ENCODE measurements at regions not wholly inside any gene's neighbourhood (a gene's known extent, or its start where the extent isn't known, plus 50 kb on each side); places are given as distances from the start of the nearest gene placed in this dataset.

DNA sequence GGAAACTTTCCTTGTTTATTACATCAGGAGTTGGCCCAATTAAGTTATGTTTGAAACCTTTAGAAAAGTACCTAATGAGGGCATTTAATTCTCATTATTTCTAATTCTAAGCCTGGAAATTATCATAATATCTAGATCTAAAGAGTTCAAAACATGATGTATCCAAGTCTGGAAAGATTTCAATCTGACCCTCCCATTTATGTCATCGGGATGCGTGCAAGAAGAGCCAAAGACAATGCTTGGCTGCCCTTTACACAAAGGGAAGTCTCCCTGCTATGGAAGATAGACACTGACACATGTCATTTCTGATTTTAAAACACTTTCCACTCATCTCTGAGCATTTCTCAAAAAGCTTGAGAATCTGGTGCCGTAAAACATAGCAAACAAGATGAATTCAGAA lies 222.4 kb downstream of the ANTXR2 start:
- DNase-seq (ENCODE audit: low read depth): no peak
- TF ChIP-seq, protein P1, sequence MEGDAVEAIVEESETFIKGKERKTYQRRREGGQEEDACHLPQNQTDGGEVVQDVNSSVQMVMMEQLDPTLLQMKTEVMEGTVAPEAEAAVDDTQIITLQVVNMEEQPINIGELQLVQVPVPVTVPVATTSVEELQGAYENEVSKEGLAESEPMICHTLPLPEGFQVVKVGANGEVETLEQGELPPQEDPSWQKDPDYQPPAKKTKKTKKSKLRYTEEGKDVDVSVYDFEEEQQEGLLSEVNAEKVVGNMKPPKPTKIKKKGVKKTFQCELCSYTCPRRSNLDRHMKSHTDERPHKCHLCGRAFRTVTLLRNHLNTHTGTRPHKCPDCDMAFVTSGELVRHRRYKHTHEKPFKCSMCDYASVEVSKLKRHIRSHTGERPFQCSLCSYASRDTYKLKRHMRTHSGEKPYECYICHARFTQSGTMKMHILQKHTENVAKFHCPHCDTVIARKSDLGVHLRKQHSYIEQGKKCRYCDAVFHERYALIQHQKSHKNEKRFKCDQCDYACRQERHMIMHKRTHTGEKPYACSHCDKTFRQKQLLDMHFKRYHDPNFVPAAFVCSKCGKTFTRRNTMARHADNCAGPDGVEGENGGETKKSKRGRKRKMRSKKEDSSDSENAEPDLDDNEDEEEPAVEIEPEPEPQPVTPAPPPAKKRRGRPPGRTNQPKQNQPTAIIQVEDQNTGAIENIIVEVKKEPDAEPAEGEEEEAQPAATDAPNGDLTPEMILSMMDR (IDR thresholded peaks at IDR 0.05; ENCODE audit: low read depth, low read length, missing control alignments): no peak
- in situ Hi-C loops (cut with HindIII; ENCODE audit: low sequenced_read_pairs): no loop called here
- no peak overlapping the region for H3K4me3 ChIP-seq (ENCODE audit: low read depth, low read length)

DNA sequence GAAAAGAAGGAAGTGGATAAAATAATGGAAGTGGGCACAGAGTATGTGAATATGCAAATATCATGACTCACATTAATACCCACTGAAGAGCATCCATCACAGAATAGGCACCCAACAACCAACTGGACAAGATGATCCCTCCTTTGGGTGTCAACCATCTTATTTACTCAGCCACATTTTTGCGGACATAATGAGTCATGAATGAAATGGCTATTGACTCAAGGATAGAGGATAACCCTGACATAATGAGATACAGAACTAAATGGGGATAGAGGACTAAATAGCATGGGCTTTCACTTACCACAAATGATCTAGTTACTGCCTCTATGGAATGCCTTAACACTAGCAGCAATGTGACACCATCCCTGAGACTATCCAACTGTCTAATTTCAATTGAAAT lies 224.7 kb downstream of the ANTXR2 start:
- DNase-seq (ENCODE audit: low read depth): no peak
- no peak overlapping the region for H3K4me3 ChIP-seq (ENCODE audit: low read depth, low read length)
- TF ChIP-seq, protein P1 (IDR thresholded peaks at IDR 0.05; ENCODE audit: low read depth, low read length, missing control alignments): no peak
- in situ Hi-C loops (cut with HindIII; ENCODE audit: low sequenced_read_pairs): no loop called here

DNA sequence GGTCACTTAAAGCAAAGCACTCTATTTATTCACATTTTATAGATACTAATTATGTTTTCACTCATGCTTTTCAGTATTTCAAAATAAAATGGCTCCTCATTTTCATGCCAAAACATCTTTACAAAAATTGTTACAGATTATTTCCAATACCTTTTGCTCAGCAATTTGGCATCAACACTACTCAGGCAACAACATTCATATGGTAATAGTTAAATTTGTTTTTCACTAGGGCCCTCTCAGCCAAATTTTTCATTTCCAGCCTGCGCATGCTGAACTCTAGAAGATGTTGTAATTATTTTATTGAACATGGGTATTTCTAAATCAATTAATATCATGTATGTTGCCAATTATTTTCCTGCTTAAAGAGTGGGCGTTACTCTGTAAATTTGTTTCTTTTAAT lies 225.6 kb downstream of the ANTXR2 start:
- in situ Hi-C loops (cut with HindIII; ENCODE audit: low sequenced_read_pairs): no loop called here
- TF ChIP-seq, protein P1 (IDR thresholded peaks at IDR 0.05; ENCODE audit: low read depth, low read length, missing control alignments): no peak
- no peak for DNase-seq (ENCODE audit: low read depth)
- no peak overlapping the region for H3K4me3 ChIP-seq (ENCODE audit: low read depth, low read length)

DNA sequence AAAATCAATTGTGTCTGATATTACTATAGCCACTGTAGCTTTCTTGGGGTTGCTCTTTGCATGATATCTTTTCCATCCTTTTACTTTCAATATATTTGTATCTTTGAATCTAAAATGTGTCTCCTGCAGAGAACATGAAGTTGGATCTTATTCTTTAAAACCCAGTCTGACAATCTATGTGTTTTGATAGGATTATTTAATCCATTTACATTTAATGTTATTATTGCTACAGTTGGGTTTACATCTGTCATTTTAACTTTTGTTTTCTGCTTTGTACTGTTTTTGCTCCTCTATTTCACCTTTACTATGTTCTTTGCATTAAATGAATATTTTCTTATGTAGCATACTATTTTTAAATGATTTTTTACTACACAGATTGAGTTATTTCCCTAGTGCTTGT lies 230.9 kb downstream of the ANTXR2 start:
- no peak for DNase-seq (ENCODE audit: low read depth)
- in situ Hi-C loops (cut with HindIII; ENCODE audit: low sequenced_read_pairs): no loop called here
- TF ChIP-seq, protein P1 (IDR thresholded peaks at IDR 0.05; ENCODE audit: low read depth, low read length, missing control alignments): no peak
- no peak overlapping the region for H3K4me3 ChIP-seq (ENCODE audit: low read depth, low read length)

DNA sequence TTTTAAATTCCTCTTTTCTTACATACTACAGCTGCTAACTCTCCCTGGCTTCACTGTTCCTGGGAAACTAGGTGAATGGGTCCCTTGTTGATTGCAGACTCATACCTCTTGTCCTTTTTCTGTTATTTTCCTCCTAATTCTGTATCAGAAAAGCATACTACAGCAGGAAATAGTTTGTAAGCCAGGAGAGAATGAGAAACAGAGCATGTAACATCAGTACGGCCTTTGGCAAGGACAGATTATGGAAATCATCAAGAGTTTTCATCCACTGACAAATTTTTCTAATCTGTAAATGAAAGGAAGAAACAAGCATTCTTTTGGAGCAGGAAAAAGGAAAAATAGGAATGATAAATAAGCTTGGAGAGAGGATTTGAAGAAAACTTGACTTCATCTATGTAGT lies 239.2 kb downstream of the ANTXR2 start:
- no peak overlapping the region for H3K4me3 ChIP-seq (ENCODE audit: low read depth, low read length)
- DNase-seq (ENCODE audit: low read depth): no peak
- in situ Hi-C loops (cut with HindIII; ENCODE audit: low sequenced_read_pairs): no loop called here
- TF ChIP-seq, protein P1 (IDR thresholded peaks at IDR 0.05; ENCODE audit: low read depth, low read length, missing control alignments): no peak

DNA sequence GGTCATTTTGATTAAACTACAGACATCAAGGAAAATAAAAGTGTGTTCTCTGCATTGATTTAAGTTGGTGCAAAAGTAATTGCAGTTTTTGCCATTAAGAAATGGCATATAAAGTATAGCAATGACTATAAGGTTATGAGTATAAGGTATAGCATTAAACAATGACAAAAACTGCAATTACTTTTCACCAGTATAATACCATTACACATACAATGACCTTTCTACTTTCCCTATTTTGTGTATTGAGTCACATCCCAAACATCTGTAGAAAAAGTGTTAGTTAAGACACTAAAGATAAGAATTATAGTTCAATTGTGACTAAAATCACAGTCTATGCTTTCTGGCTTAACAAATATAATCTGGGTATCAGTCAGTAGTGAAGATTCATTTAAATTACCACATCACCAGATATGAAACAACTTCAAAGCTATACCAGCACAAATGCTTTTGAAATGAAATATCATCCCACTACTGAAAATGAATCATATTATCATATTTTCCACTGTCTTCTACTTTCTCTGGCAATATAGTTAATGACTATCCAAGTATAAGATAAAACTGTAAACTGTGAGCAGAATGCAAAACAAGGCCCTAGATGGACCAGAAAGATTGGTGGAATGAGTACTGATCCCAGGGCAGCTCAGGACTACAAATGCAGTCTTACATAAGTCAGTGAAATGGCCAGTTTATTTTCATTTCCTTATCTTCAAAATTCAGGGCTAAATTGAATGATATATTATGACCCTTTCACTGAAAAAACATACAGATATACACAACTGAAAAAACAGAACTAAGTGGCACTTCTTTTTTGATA lies 241.1 kb downstream of the ANTXR2 start:
- in situ Hi-C loops (cut with HindIII; ENCODE audit: low sequenced_read_pairs): no loop called here
- DNase-seq (ENCODE audit: low read depth): no peak
- TF ChIP-seq, protein P1 (IDR thresholded peaks at IDR 0.05; ENCODE audit: low read depth, low read length, missing control alignments): no peak

More for the DNA sequence above, 241.1 kb downstream of the ANTXR2 start:
- no peak overlapping the region for H3K4me3 ChIP-seq (ENCODE audit: low read depth, low read length)

Measured in astrocyte of the cerebellum (primary cell).